ENCODE measurements at regions not wholly inside any gene's neighbourhood (a gene's known extent, or its start where the extent isn't known, plus 50 kb on each side); places are given as distances from the start of the nearest gene placed in this dataset.

DNA sequence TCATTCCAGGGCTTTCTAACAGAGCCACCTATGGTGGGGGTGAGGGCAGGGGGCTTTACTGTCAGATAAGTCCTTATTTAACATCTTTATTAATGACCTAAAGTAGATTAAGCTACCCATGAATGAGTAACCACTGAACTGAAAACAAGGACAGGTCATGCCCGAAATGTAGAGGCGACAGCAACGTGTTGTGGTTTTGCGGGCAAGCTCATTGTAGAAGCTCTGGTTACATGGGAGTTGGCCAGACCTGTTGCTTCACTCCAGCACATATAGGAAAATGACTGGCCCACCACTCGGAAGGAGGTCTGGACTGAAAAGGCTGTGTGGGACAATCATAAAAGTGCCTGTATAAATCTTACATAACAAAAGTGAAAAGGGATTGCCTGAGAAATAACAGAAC lies 109.6 kb upstream of the NDP start:
- TF ChIP-seq EZH2 (IDR thresholded peaks at IDR 0.05; ENCODE audit: borderline replicate concordance, insufficient read depth, low read depth, low read length, poor library complexity, severe bottlenecking) = no peak
- no peak for TF ChIP-seq CTCF (IDR thresholded peaks at IDR 0.05)
- H3K27ac Mint-ChIP-seq = no peak overlapping the region
- no peak overlapping the region for H2AFZ ChIP-seq (ENCODE audit: insufficient read depth, low read depth, low read length, poor library complexity, severe bottlenecking)
- no peak overlapping the region for H3K27ac ChIP-seq (ENCODE audit: low read length in 2 of 2)
- no peaks in the 10 kb centered on the region for H3K9me3 ChIP-seq (ENCODE audit: control extremely low read depth in 1 of 3, control insufficient read depth in 2 of 3, insufficient read depth in 1 of 3, low read length in 2 of 3)
- no peaks in the 10 kb centered on the region for H3K9me3 Mint-ChIP-seq (ENCODE audit: insufficient read depth)
- POLR2A ChIA-PET = no interaction called here
- no peaks in the 10 kb centered on the region for H3K36me3 ChIP-seq (replicated peaks in 1 of 2; ENCODE audit: control extremely low read depth in 1 of 2, control insufficient read depth in 1 of 2, extremely low read depth in 1 of 2, insufficient read depth in 2 of 2, low read length in 1 of 2)
- DNase-seq (no peak), ATAC-seq (ENCODE audit: low read depth) (no peak)
- no peaks in the 10 kb centered on the region for H3K27me3 ChIP-seq (replicated peaks in 1 of 4; ENCODE audit: control extremely low read depth in 1 of 4, control insufficient read depth in 3 of 4, insufficient read depth in 4 of 4, low read length in 3 of 4)
- H3K4me2 ChIP-seq (replicated peaks; ENCODE audit: low read depth, low read length, poor library complexity, severe bottlenecking) = no peak overlapping the region
- no peak overlapping the region for H3K4me3 Mint-ChIP-seq
- H4K20me1 ChIP-seq (ENCODE audit: control insufficient read depth, insufficient read depth, low read length, poor library complexity, severe bottlenecking) = no peaks in the 10 kb centered on the region
- no peaks in the 10 kb centered on the region for H3K4me1 ChIP-seq (ENCODE audit: control insufficient read depth in 2 of 2, insufficient read depth in 2 of 2, low read length in 2 of 2)
- H3K9ac ChIP-seq (ENCODE audit: low read length) = no peak overlapping the region
- H3K4me3 ChIP-seq (ENCODE audit: control extremely low read depth in 1 of 5, extremely low read depth in 1 of 5, insufficient read depth in 1 of 5, low read depth in 2 of 5, low read length in 4 of 5) = no peak overlapping the region
- WGBS (ENCODE audit: insufficient coverage) = no CpG with 5 or more reads among the region's 5 CpGs
- H3K27me3 Mint-ChIP-seq = peaks cover 8% of the 10 kb centered on the region
- H3K79me2 ChIP-seq (ENCODE audit: control insufficient read depth, insufficient read depth, low read length) = no peaks in the 10 kb centered on the region
- CTCF ChIA-PET = no interaction called here
- intact Hi-C loops (cut with micrococcal nuclease) = no loop called here
- H3K4me1 Mint-ChIP-seq = no peaks in the 10 kb centered on the region

GRCh38 chrX:44080083-44080482 lies 106.9 kb upstream of the NDP start:
- Histone ChIP-seq H3K9ac (ENCODE audit: low read length) (no peak overlapping the region), H4K20me1 (ENCODE audit: control insufficient read depth, insufficient read depth, low read length, poor library complexity, severe bottlenecking) (no peaks in the 10 kb centered on the region), H3K9me3 (ENCODE audit: control extremely low read depth in 1 of 3, control insufficient read depth in 2 of 3, insufficient read depth in 1 of 3, low read length in 2 of 3) (no peaks in the 10 kb centered on the region), H3K27ac (ENCODE audit: low read length in 2 of 2) (no peak overlapping the region), H3K4me2 (replicated peaks; ENCODE audit: low read depth, low read length, poor library complexity, severe bottlenecking) (no peak overlapping the region), H3K79me2 (ENCODE audit: control insufficient read depth, insufficient read depth, low read length) (no peaks in the 10 kb centered on the region), H2AFZ (ENCODE audit: insufficient read depth, low read depth, low read length, poor library complexity, severe bottlenecking) (no peak overlapping the region), H3K27me3 (replicated peaks in 1 of 4; ENCODE audit: control extremely low read depth in 1 of 4, control insufficient read depth in 3 of 4, insufficient read depth in 4 of 4, low read length in 3 of 4) (no peaks in the 10 kb centered on the region), H3K36me3 (replicated peaks in 1 of 2; ENCODE audit: control extremely low read depth in 1 of 2, control insufficient read depth in 1 of 2, extremely low read depth in 1 of 2, insufficient read depth in 2 of 2, low read length in 1 of 2) (no peaks in the 10 kb centered on the region), H3K4me1 (ENCODE audit: control insufficient read depth in 2 of 2, insufficient read depth in 2 of 2, low read length in 2 of 2) (no peaks in the 10 kb centered on the region), H3K4me3 (ENCODE audit: control extremely low read depth in 1 of 5, extremely low read depth in 1 of 5, insufficient read depth in 1 of 5, low read depth in 2 of 5, low read length in 4 of 5) (no peak overlapping the region)
- intact Hi-C loops (cut with micrococcal nuclease) = no loop called here
- DNase-seq = no peak
- no peak overlapping the region for H3K27ac Mint-ChIP-seq
- peaks cover 4% of the 10 kb centered on the region for H3K27me3 Mint-ChIP-seq
- ChIA-PET CTCF (no interaction called here), POLR2A (no interaction called here)
- H3K4me1 Mint-ChIP-seq = no peaks in the 10 kb centered on the region
- no peak overlapping the region for H3K4me3 Mint-ChIP-seq
- WGBS (ENCODE audit: insufficient coverage) = no CpG with 5 or more reads among the region's 7 CpGs
- no peaks in the 10 kb centered on the region for H3K9me3 Mint-ChIP-seq (ENCODE audit: insufficient read depth)
- TF ChIP-seq EZH2 (IDR thresholded peaks at IDR 0.05; ENCODE audit: borderline replicate concordance, insufficient read depth, low read depth, low read length, poor library complexity, severe bottlenecking) (no peak), CTCF (IDR thresholded peaks at IDR 0.05) (no peak)
- no peak for ATAC-seq (ENCODE audit: low read depth)
